ENCODE measurements at regions not wholly inside any gene's neighbourhood (a gene's known extent, or its start where the extent isn't known, plus 50 kb on each side); places are given as distances from the start of the nearest gene placed in this dataset.

DNA sequence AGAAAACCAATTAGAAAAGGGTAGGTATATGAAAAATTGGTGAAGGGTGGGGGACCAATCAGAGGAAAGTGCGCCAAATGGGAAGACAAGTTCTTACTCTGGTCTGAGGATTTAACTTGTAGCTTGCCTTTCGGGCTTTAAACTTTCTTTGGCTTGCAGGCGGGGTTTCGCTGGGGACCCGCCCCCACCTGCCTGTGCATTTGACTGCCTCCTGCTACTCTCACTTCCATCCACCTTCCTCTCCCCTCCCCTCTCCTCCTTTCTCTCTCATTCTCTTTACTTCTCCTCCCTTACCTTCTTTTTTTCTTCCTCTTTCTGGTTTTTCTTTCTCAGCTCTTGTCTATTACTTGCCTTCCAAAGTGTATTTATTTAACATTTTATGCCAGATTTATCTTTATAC lies 278.8 kb downstream of the DNAJB9 start:
- Mint-ChIP-seq H3K27me3 (ENCODE audit: low read depth in 3 of 3) (peaks cover 0 to 2% (median 0%) of the 10 kb centered on the region in 3 donors), H3K4me1 (no peaks in the 10 kb centered on the region), H3K9me3 (peaks cover 0 to 6% (median 3%) of the 10 kb centered on the region in 7 donors), H3K4me3 (no peak overlapping the region), H3K27ac (no peak overlapping the region), H3K36me3 (no peaks in the 10 kb centered on the region)
- no peak overlapping the region for H3K27ac ChIP-seq (ENCODE audit: low read depth in 1 of 2, low read length in 2 of 2)
- no peaks in the 10 kb centered on the region for H4K20me1 ChIP-seq (ENCODE audit: insufficient read depth, low read length)
- no peaks in the 10 kb centered on the region for H3K9me3 ChIP-seq (replicated peaks in 1 of 2; ENCODE audit: control insufficient read depth in 1 of 2, insufficient read depth in 1 of 2, low read length in 2 of 2)
- H3K79me2 ChIP-seq (ENCODE audit: insufficient read depth, low read length) = no peaks in the 10 kb centered on the region
- no peak overlapping the region for H2AFZ ChIP-seq (ENCODE audit: insufficient read depth, low read depth, low read length, poor library complexity, severe bottlenecking)
- H3K9ac ChIP-seq (ENCODE audit: insufficient read depth, low read length, poor library complexity, severe bottlenecking) = no peak overlapping the region
- no peak overlapping the region for H3K4me2 ChIP-seq (replicated peaks; ENCODE audit: extremely low read depth, low read length, poor library complexity, severe bottlenecking)
- 97% methylated on average over 5 of the region's 5 CpGs for WGBS (ENCODE audit: insufficient coverage)
- no peak overlapping the region for H3K4me3 ChIP-seq (replicated peaks in 1 of 3; ENCODE audit: low read depth in 2 of 3, low read length in 3 of 3)
- TF ChIP-seq, protein P1, sequence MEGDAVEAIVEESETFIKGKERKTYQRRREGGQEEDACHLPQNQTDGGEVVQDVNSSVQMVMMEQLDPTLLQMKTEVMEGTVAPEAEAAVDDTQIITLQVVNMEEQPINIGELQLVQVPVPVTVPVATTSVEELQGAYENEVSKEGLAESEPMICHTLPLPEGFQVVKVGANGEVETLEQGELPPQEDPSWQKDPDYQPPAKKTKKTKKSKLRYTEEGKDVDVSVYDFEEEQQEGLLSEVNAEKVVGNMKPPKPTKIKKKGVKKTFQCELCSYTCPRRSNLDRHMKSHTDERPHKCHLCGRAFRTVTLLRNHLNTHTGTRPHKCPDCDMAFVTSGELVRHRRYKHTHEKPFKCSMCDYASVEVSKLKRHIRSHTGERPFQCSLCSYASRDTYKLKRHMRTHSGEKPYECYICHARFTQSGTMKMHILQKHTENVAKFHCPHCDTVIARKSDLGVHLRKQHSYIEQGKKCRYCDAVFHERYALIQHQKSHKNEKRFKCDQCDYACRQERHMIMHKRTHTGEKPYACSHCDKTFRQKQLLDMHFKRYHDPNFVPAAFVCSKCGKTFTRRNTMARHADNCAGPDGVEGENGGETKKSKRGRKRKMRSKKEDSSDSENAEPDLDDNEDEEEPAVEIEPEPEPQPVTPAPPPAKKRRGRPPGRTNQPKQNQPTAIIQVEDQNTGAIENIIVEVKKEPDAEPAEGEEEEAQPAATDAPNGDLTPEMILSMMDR (IDR thresholded peaks at IDR 0.05) = no peak
- DNase-seq = no peak
- H3K27me3 ChIP-seq (ENCODE audit: control insufficient read depth in 2 of 2, insufficient read depth in 2 of 2, low read length in 2 of 2) = no peaks in the 10 kb centered on the region
- no peaks in the 10 kb centered on the region for H3K4me1 ChIP-seq (ENCODE audit: control insufficient read depth in 1 of 2, insufficient read depth in 2 of 2, low read length in 2 of 2)
- no peaks in the 10 kb centered on the region for H3K36me3 ChIP-seq (replicated peaks in 1 of 2; ENCODE audit: control insufficient read depth in 1 of 2, insufficient read depth in 2 of 2, low read length in 2 of 2)
- intact Hi-C loops (cut with micrococcal nuclease) = no loop called here

DNA sequence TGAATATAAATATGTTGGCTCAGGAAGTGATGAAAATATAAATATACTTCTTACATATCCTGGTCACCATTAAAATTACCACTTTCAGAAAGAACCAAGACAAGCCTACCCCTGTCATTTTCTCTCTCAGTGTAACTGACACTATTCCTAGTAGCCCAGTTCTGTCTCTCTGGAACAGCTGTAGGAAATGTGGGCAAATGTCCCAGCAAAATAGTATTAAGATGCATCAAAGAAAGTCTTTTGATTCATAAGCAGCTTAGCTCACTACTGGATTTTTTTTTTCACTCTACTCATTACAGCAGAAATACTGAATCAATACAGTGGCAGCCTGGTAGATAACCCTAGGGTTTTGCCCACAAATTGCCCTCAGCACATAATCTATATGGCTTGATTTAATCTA lies 290.9 kb downstream of the DNAJB9 start:
- no peaks in the 10 kb centered on the region for H4K20me1 ChIP-seq (ENCODE audit: insufficient read depth, low read length)
- H3K9me3 Mint-ChIP-seq = peaks cover 7 to 14% (median 8%) of the 10 kb centered on the region in 7 donors

More for the DNA sequence above, 290.9 kb downstream of the DNAJB9 start:
- peaks cover 0 to 2% (median 0%) of the 10 kb centered on the region in 3 donors for H3K27me3 Mint-ChIP-seq (ENCODE audit: low read depth in 3 of 3)
- H3K4me3 ChIP-seq (replicated peaks in 1 of 3; ENCODE audit: low read depth in 2 of 3, low read length in 3 of 3) = no peak overlapping the region
- no peaks in the 10 kb centered on the region for H3K4me1 ChIP-seq (ENCODE audit: control insufficient read depth in 1 of 2, insufficient read depth in 2 of 2, low read length in 2 of 2)
- H3K27ac Mint-ChIP-seq = no peak overlapping the region
- H3K9me3 ChIP-seq (replicated peaks in 1 of 2; ENCODE audit: control insufficient read depth in 1 of 2, insufficient read depth in 1 of 2, low read length in 2 of 2) = peaks cover 17 to 18% of the 10 kb centered on the region in 2 donors
- intact Hi-C loops (cut with micrococcal nuclease) = no loop called here
- no peaks in the 10 kb centered on the region for H3K27me3 ChIP-seq (ENCODE audit: control insufficient read depth in 2 of 2, insufficient read depth in 2 of 2, low read length in 2 of 2)
- H2AFZ ChIP-seq (ENCODE audit: insufficient read depth, low read depth, low read length, poor library complexity, severe bottlenecking) = no peak overlapping the region
- no peak overlapping the region for H3K27ac ChIP-seq (ENCODE audit: low read depth in 1 of 2, low read length in 2 of 2)
- no peaks in the 10 kb centered on the region for H3K4me1 Mint-ChIP-seq
- TF ChIP-seq, protein P1 (IDR thresholded peaks at IDR 0.05) = no peak
- no peaks in the 10 kb centered on the region for H3K79me2 ChIP-seq (ENCODE audit: insufficient read depth, low read length)
- DNase-seq = no peak
- H3K36me3 Mint-ChIP-seq = no peaks in the 10 kb centered on the region
- no peaks in the 10 kb centered on the region for H3K36me3 ChIP-seq (replicated peaks in 1 of 2; ENCODE audit: control insufficient read depth in 1 of 2, insufficient read depth in 2 of 2, low read length in 2 of 2)
- H3K4me3 Mint-ChIP-seq = no peak overlapping the region
- no peak overlapping the region for H3K4me2 ChIP-seq (replicated peaks; ENCODE audit: extremely low read depth, low read length, poor library complexity, severe bottlenecking)
- no peak overlapping the region for H3K9ac ChIP-seq (ENCODE audit: insufficient read depth, low read length, poor library complexity, severe bottlenecking)
